ENCODE measurements at regions not wholly inside any gene's neighbourhood (a gene's known extent, or its start where the extent isn't known, plus 50 kb on each side); places are given as distances from the start of the nearest gene placed in this dataset.
"Not testable (repeated sequence)": the region's sequence is repeated elsewhere in the genome, so short reads cannot be mapped to it uniquely, and the experiment has no call there.

GRCh38 chr4:183808097-183808456 lies 97.0 kb upstream of the STOX2 start:
- in situ Hi-C loops (cut with MboI; ENCODE audit: low pct_unique_long_range_greater_than_20kb, low sequenced_read_pairs): no loop called here
- DNase-seq: no peak

GRCh38 chr4:183812567-183812966 lies 92.5 kb upstream of the STOX2 start:
- DNase-seq: no peak
- in situ Hi-C loops (cut with MboI; ENCODE audit: low pct_unique_long_range_greater_than_20kb, low sequenced_read_pairs): no loop called here

- in situ Hi-C loops (cut with MboI; ENCODE audit: low pct_unique_long_range_greater_than_20kb, low sequenced_read_pairs): no loop called here
- no peak for DNase-seq
Measured at GRCh38 chr4:183814461-183814860, 90.6 kb upstream of the STOX2 start.

- in situ Hi-C loops (cut with MboI; ENCODE audit: low pct_unique_long_range_greater_than_20kb, low sequenced_read_pairs): no loop called here
- no peak for DNase-seq
Measured at GRCh38 chr4:183816077-183816476, 89.0 kb upstream of the STOX2 start.

GRCh38 chr4:183816882-183817509 lies 88.1 kb upstream of the STOX2 start:
- in situ Hi-C loops (cut with MboI; ENCODE audit: low pct_unique_long_range_greater_than_20kb, low sequenced_read_pairs): no loop called here
- no peak for DNase-seq

GRCh38 chr4:183818591-183818990 lies 86.5 kb upstream of the STOX2 start:
- in situ Hi-C loops (cut with MboI; ENCODE audit: low pct_unique_long_range_greater_than_20kb, low sequenced_read_pairs); DNase-seq: not testable (repeated sequence)

GRCh38 chr4:183821076-183821853 lies 83.8 kb upstream of the STOX2 start:
- DNase-seq: no peak
- in situ Hi-C loops (cut with MboI; ENCODE audit: low pct_unique_long_range_greater_than_20kb, low sequenced_read_pairs): no loop called here

- in situ Hi-C loops (cut with MboI; ENCODE audit: low pct_unique_long_range_greater_than_20kb, low sequenced_read_pairs): no loop called here
- no peak for DNase-seq
Measured at GRCh38 chr4:183823434-183823833, 81.7 kb upstream of the STOX2 start.

- no peak for DNase-seq
- in situ Hi-C loops (cut with MboI; ENCODE audit: low pct_unique_long_range_greater_than_20kb, low sequenced_read_pairs): no loop called here
Measured at GRCh38 chr4:183825346-183825745, 79.8 kb upstream of the STOX2 start.

GRCh38 chr4:183826461-183826860 lies 78.6 kb upstream of the STOX2 start:
- DNase-seq: no peak
- in situ Hi-C loops (cut with MboI; ENCODE audit: low pct_unique_long_range_greater_than_20kb, low sequenced_read_pairs): no loop called here

GRCh38 chr4:183828125-183828524 lies 77.0 kb upstream of the STOX2 start:
- no peak for DNase-seq
- in situ Hi-C loops (cut with MboI; ENCODE audit: low pct_unique_long_range_greater_than_20kb, low sequenced_read_pairs): no loop called here

- no peak for DNase-seq
- in situ Hi-C loops (cut with MboI; ENCODE audit: low pct_unique_long_range_greater_than_20kb, low sequenced_read_pairs): no loop called here
Measured at GRCh38 chr4:183828839-183829238, 76.3 kb upstream of the STOX2 start.

GRCh38 chr4:183830438-183830985 lies 74.6 kb upstream of the STOX2 start:
- DNase-seq: no peak
- in situ Hi-C loops (cut with MboI; ENCODE audit: low pct_unique_long_range_greater_than_20kb, low sequenced_read_pairs): no loop called here

- in situ Hi-C loops (cut with MboI; ENCODE audit: low pct_unique_long_range_greater_than_20kb, low sequenced_read_pairs): no loop called here
Measured at GRCh38 chr4:183831026-183831446, 74.1 kb upstream of the STOX2 start.

GRCh38 chr4:183831683-183832082 lies 73.4 kb upstream of the STOX2 start:
- in situ Hi-C loops (cut with MboI; ENCODE audit: low pct_unique_long_range_greater_than_20kb, low sequenced_read_pairs): no loop called here
- DNase-seq: peak; percentile 55

More at GRCh38 chr4:183831026-183831446, 74.1 kb upstream of the STOX2 start:
- DNase-seq: no peak

GRCh38 chr4:183832776-183833450 lies 72.2 kb upstream of the STOX2 start:
- in situ Hi-C loops (cut with MboI; ENCODE audit: low pct_unique_long_range_greater_than_20kb, low sequenced_read_pairs): no loop called here
- no peak for DNase-seq

GRCh38 chr4:183834252-183834651 lies 70.9 kb upstream of the STOX2 start:
- no peak for DNase-seq
- in situ Hi-C loops (cut with MboI; ENCODE audit: low pct_unique_long_range_greater_than_20kb, low sequenced_read_pairs): no loop called here

- in situ Hi-C loops (cut with MboI; ENCODE audit: low pct_unique_long_range_greater_than_20kb, low sequenced_read_pairs): no loop called here
- DNase-seq: no peak
Measured at GRCh38 chr4:183837222-183837621, 67.9 kb upstream of the STOX2 start.

- DNase-seq: peak; percentile 27
- in situ Hi-C loops (cut with MboI; ENCODE audit: low pct_unique_long_range_greater_than_20kb, low sequenced_read_pairs): no loop called here
Measured at GRCh38 chr4:183838987-183839712, 66.0 kb upstream of the STOX2 start.

All from KBM-7 (cell line).